ENCODE measurements at regions not wholly inside any gene's neighbourhood (a gene's known extent, or its start where the extent isn't known, plus 50 kb on each side); places are given as distances from the start of the nearest gene placed in this dataset.

- no peak for TF ChIP-seq ESRRA (IDR thresholded peaks at IDR 0.05; ENCODE audit: borderline replicate concordance, low read length)
- TF ChIP-seq ZNF302 (CRISPR knock-in tag; IDR thresholded peaks at IDR 0.05) = no peak
- TF ChIP-seq REST (IDR thresholded peaks at IDR 0.05) = no peak
- TF ChIP-seq NFE2L2 (conservative IDR thresholded peaks at IDR 0.05; ENCODE audit: low read length) = no peak
- no peak for TF ChIP-seq MAZ (IDR thresholded peaks at IDR 0.05; ENCODE audit: borderline replicate concordance, low read depth, low read length)
- TF ChIP-seq CTCF (IDR thresholded peaks at IDR 0.05) = no peak
- TF ChIP-seq CEBPB (IDR thresholded peaks at IDR 0.05) = no peak
- no peak for TF ChIP-seq JUN (IDR thresholded peaks at IDR 0.05)
- no peak for TF ChIP-seq JUNB (IDR thresholded peaks at IDR 0.05)
- TF ChIP-seq HDAC2 (IDR thresholded peaks at IDR 0.05) = no peak
- TF ChIP-seq BCL3 (IDR thresholded peaks at IDR 0.05) = no peak
- TF ChIP-seq POLR2A (IDR thresholded peaks at IDR 0.05; ENCODE audit: low read length) = no peak
- TF ChIP-seq EP300 (IDR thresholded peaks at IDR 0.05) = no peak
- TF ChIP-seq RCOR1 (IDR thresholded peaks at IDR 0.05; ENCODE audit: low read depth, low read length) = no peak
Measured at GRCh38 chr4:24265989-24266388, 318.4 kb downstream of the DHX15 start.

Measured in A549 (cell line).